Esophagus muscularis mucosa (tissue), 4 donors: ENCODE measurements at regions not wholly inside any gene's neighbourhood (a gene's known extent, or its start where the extent isn't known, plus 50 kb on each side); places are given as distances from the start of the nearest gene placed in this dataset.

Experiments used
- DNase-seq: peaks from one replicate; pipeline ENCODE4 v3.0.0-alpha.2; 2017; ENCODE audit errors: extremely low spot score
- H3K27ac ChIP-seq, 4 donors: fragments of 200-600 bp; sonication (generic); replicated peaks in 1 of 4; 1 replicate in 3 of 4; 2 replicates in 1 of 4; pipeline ENCODE4 v1.5.1; 2016 to 2019; ENCODE audit warnings: mild to moderate bottlenecking in 1 of 4
- H3K27me3 ChIP-seq, 4 donors: fragments of 200-600 bp; sonication (generic); one replicate each; pipeline versions ENCODE4 v1.5.1 to v1.6.0; 2016 to 2019
- H3K36me3 ChIP-seq, 4 donors: fragments of 200-600 bp; sonication (generic); one replicate each; pipeline ENCODE4 v1.5.1; 2016 to 2019
- H3K4me1 ChIP-seq, 4 donors: fragments of 200-600 bp; sonication (generic); one replicate each; pipeline ENCODE4 v1.5.1; 2016 to 2019
- H3K4me3 ChIP-seq, 4 donors: fragments of 200-600 bp; sonication (generic); 1 replicate in 2 of 4; 2 replicates in 2 of 4; pipeline ENCODE4 v1.5.1; 2016 to 2019; ENCODE audit warnings: mild to moderate bottlenecking in 4 of 4, moderate library complexity in 1 of 4
- H3K9me3 ChIP-seq, 4 donors: fragments of 200-600 bp; sonication (generic); 1 replicate in 3 of 4; 2 replicates in 1 of 4; pipeline ENCODE4 v1.5.1; 2016 to 2019
- EP300 ChIP-seq: sonication (generic); formaldehyde crosslinking; IDR thresholded peaks from one replicate; pipeline ENCODE4 v1.6.1; 2017; ENCODE audit warnings: antibody characterized with exemption
- POLR2A ChIP-seq: fragments of 450-650 bp; IDR thresholded peaks from one replicate; pipeline ENCODE4 v1.6.1; 2017; ENCODE audit warnings: antibody characterized with exemption, moderate library complexity, mild to moderate bottlenecking, low read depth
- POLR2AphosphoS5 ChIP-seq, 2 donors: sonication (generic); formaldehyde crosslinking; IDR thresholded peaks; one replicate each; pipeline ENCODE4 v1.6.1; 2017; ENCODE audit warnings: antibody characterized with exemption in 2 of 2
- WGBS: methylation state at CpG from one replicate; pipeline ENCODE4 v1.1.5; 2018; 5-methylcytosine and 5-hydroxymethylcytosine counted together
- intact Hi-C: fragments of 100-400 bp; cut with DNase I; formaldehyde crosslinking; loops from one replicate; pipeline ENCODE4 v1.15.1; 2023
- TF ChIP-seq, protein P1 (sequence below), 3 experiments: fragments of 200-600 bp in 2 of 3; fragments of 450-650 bp in 1 of 3; sonication (generic) in 2 of 3; IDR thresholded peaks; one replicate each; pipeline ENCODE4 v1.5.1; 2017 to 2019; ENCODE audit warnings: antibody characterized with exemption in 3 of 3, mild to moderate bottlenecking in 2 of 3, moderate library complexity in 1 of 3

DNA sequence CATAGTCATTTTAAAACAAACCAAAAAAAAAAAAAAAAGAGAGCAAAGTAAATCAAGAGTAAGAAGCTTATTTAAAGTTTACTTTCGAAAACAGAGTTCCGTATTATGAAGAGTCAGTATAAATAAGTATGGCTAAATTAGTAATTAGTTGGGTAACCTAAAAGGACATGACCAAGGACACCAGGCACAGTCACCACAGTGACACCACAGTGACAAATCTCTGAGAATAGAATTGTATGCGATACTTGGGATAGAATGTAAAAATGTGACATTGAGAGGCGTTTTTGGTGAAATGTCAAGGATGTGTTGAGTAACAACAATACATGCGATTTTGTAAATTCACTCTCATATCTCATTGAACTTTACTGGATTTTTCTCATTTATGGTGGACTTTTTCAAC is 150.9 kb upstream of the SPEF2 start:
- TF ChIP-seq EP300 (no peak), POLR2AphosphoS5 (IDR thresholded peaks at IDR 0.05) (no peak), POLR2A (no peak)
- TF ChIP-seq, protein P1, sequence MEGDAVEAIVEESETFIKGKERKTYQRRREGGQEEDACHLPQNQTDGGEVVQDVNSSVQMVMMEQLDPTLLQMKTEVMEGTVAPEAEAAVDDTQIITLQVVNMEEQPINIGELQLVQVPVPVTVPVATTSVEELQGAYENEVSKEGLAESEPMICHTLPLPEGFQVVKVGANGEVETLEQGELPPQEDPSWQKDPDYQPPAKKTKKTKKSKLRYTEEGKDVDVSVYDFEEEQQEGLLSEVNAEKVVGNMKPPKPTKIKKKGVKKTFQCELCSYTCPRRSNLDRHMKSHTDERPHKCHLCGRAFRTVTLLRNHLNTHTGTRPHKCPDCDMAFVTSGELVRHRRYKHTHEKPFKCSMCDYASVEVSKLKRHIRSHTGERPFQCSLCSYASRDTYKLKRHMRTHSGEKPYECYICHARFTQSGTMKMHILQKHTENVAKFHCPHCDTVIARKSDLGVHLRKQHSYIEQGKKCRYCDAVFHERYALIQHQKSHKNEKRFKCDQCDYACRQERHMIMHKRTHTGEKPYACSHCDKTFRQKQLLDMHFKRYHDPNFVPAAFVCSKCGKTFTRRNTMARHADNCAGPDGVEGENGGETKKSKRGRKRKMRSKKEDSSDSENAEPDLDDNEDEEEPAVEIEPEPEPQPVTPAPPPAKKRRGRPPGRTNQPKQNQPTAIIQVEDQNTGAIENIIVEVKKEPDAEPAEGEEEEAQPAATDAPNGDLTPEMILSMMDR (IDR thresholded peaks at IDR 0.05): no peak
- no peaks in the 10 kb centered on the region for H3K36me3 ChIP-seq
- 91% methylated on average over 5 of the region's 5 CpGs for WGBS

DNA sequence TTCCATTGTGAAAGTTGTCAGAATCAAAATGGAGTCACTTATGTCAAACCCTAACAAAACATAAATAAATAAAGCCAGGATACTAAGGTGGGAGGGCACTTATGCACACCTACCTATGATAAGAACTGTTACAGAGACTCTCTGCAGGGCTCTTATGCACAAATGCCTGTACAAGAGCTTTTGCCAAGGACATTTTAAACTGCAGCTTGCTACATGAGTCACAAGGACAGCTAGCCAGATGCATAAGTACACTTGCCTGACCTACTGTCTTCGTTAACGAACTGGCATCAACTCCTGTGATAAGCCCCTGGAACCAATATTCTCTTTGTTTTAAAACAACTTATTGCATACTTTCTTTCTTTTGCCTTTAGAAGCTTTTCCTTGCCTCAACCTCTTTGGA is 152.9 kb upstream of the SPEF2 start:
- H3K4me3 ChIP-seq: no peak overlapping the region
- H3K4me1 ChIP-seq: no peaks in the 10 kb centered on the region
- no peaks in the 10 kb centered on the region for H3K9me3 ChIP-seq
- H3K36me3 ChIP-seq: no peaks in the 10 kb centered on the region
- DNase-seq: no peak
- no peak overlapping the region for H3K27ac ChIP-seq
- WGBS: 83% methylated on average over 2 of the region's 2 CpGs
- TF ChIP-seq EP300 (no peak), POLR2A (no peak), POLR2AphosphoS5 (IDR thresholded peaks at IDR 0.05) (no peak)
- TF ChIP-seq, protein P1 (IDR thresholded peaks at IDR 0.05): no peak
- intact Hi-C loops: no loop called here
- H3K27me3 ChIP-seq: no peaks in the 10 kb centered on the region

More for the DNA sequence above, 150.9 kb upstream of the SPEF2 start:
- intact Hi-C loops: no loop called here
- H3K4me1 ChIP-seq: no peaks in the 10 kb centered on the region
- no peak overlapping the region for H3K27ac ChIP-seq
- H3K9me3 ChIP-seq: no peaks in the 10 kb centered on the region
- no peaks in the 10 kb centered on the region for H3K27me3 ChIP-seq
- DNase-seq: no peak
- no peak overlapping the region for H3K4me3 ChIP-seq

DNA sequence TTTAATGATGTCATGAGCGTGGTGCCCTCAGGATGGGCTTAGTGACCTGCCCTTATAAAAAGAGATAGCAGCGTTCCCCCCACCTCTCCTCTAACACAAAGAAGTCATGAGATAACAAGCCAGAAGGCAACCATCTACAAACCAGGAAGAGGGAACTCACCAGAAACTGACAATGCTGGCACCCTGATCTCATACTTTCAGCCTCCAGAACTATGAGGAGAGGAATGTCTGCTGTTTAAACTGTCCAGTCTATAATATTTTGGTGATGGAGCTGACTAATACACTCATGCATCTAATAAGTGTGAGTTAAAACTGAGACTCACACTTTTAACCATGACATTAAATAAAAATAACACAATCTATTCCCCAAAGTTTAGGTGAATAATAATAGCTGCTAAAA is 156.1 kb upstream of the SPEF2 start:
- intact Hi-C loops: no loop called here
- Histone ChIP-seq H3K9me3 (peaks cover 0 to 9% (median 0%) of the 10 kb centered on the region in 4 donors), H3K27ac (no peak overlapping the region), H3K4me3 (no peak overlapping the region), H3K4me1 (no peaks in the 10 kb centered on the region), H3K27me3 (no peaks in the 10 kb centered on the region), H3K36me3 (no peaks in the 10 kb centered on the region)
- no peak for DNase-seq
- 93% methylated on average over 2 of the region's 2 CpGs for WGBS
- TF ChIP-seq, protein P1 (IDR thresholded peaks at IDR 0.05): no peak
- TF ChIP-seq EP300: no peak

DNA sequence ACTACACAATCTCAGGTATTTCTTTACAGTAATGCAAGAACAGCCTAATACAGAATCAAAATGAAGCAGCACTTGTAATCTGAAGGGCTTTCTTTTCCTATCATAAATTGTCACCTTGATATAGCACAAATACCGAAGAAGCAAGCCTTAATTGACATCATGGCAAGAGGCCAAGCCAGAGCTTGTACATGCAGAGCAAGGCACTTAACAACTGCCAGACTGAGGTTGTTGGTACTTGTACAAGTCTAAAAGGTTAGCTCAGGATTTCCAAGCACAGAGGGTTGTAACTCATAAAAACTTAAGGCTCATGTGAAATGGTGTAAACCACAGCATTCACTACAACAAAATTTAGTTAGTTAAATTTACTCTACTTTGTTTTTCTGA is 158.8 kb upstream of the SPEF2 start:
- no peak for DNase-seq
- Histone ChIP-seq H3K27ac (no peak overlapping the region), H3K4me3 (no peak overlapping the region), H3K4me1 (no peaks in the 10 kb centered on the region), H3K9me3 (peaks cover 0 to 9% (median 0%) of the 10 kb centered on the region in 4 donors), H3K36me3 (no peaks in the 10 kb centered on the region), H3K27me3 (no peaks in the 10 kb centered on the region)
- 45% methylated on average over 1 of the region's 1 CpG for WGBS
- intact Hi-C loops: no loop called here
- TF ChIP-seq POLR2A (no peak), POLR2AphosphoS5 (IDR thresholded peaks at IDR 0.05) (no peak), EP300 (no peak)
- TF ChIP-seq, protein P1 (IDR thresholded peaks at IDR 0.05): no peak

DNA sequence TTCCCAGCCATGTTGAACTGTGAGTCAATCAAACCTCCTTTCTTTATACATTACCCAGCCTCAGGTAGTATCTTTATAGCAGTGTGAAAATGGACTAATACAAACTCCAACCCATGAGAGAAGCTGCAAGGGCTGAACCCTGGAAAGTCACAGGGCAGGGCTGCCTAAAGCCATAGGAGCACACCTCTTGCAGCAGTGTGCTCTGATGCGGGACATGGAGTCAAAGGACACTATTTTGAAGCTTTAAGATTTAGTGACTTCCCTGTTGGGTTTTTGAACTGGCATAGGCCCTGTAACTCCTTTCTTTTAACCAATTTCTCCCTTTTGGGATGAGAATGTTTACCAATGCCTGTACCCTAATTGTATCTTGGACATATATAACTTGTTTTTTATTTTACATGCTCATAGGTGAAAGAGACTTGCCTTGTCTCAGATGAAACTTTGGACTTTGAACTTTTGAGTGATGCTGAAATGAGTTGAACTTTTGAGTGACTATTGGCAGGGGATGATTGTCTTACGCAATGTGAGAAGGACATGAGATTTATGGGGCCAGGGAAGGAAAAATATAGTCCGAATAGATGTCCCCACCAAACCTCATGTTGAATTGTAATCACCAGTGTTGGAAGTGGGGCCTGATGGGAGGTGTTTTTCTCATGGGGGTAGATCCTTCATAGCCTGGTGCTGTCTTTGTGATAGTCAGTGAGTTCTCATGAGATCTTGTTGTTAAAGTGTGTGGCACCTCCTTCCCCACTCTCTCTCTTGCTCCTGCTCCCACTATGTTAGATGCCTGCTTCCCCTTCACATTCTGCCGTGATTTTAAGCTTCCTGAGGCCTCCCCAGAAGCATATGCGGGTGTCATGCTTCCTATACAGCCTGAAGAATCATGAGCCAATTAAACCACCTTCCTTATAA is 159.5 kb upstream of the SPEF2 start:
- H3K4me3 ChIP-seq: no peak overlapping the region
- 80% methylated on average over 5 of the region's 5 CpGs for WGBS
- no peaks in the 10 kb centered on the region for H3K36me3 ChIP-seq
- H3K4me1 ChIP-seq: no peaks in the 10 kb centered on the region
- no peak for TF ChIP-seq EP300
- no peak for TF ChIP-seq POLR2AphosphoS5 (IDR thresholded peaks at IDR 0.05)
- no peak for TF ChIP-seq POLR2A
- TF ChIP-seq, protein P1 (IDR thresholded peaks at IDR 0.05): no peak
- no peak for DNase-seq
- H3K27ac ChIP-seq: no peak overlapping the region
- H3K27me3 ChIP-seq: no peaks in the 10 kb centered on the region
- peaks cover 0 to 9% (median 0%) of the 10 kb centered on the region in 4 donors for H3K9me3 ChIP-seq
- intact Hi-C loops: no loop called here
